ENCODE measurements at regions not wholly inside any gene's neighbourhood (a gene's known extent, or its start where the extent isn't known, plus 50 kb on each side); places are given as distances from the start of the nearest gene placed in this dataset.

DNA sequence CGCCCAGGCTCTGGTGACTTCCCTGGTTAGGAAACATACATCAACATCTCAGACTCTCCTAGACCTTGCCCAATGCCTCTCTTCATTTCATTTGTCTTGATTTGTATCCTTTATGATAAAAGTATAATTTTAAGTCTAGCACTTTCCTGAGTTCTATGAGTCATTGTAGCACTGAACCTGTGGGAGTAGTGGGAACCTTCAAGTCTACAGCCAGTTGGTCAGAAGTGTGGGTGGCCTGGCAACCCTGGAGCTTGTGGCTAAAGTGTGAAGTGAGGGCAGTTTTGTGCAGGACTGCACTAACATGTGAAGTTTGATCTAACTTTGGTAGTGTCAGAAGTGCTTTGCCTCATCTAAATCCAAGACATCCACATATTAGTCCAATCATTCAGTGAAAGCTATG is 259.3 kb upstream of the IGFBP7 start:
- H3K4me3 ChIP-seq (replicated peaks in 1 of 3; ENCODE audit: insufficient read depth in 1 of 3, low read depth in 1 of 3, low read length in 3 of 3) = no peak overlapping the region
- H3K27me3 ChIP-seq (ENCODE audit: control insufficient read depth in 2 of 2, insufficient read depth in 2 of 2, low read length in 2 of 2) = no peaks in the 10 kb centered on the region
- no peaks in the 10 kb centered on the region for H3K79me2 ChIP-seq (ENCODE audit: control insufficient read depth, insufficient read depth, low read length)
- H3K4me2 ChIP-seq (ENCODE audit: insufficient read depth, low read length) = no peak overlapping the region
- H3K9me1 ChIP-seq (replicated peaks; ENCODE audit: control insufficient read depth, extremely low read depth, insufficient read depth, low read length) = no peaks in the 10 kb centered on the region
- no peaks in the 10 kb centered on the region for H3K9me3 ChIP-seq (replicated peaks; ENCODE audit: control insufficient read depth, insufficient read depth, low read length)
- no peak overlapping the region for H3K9ac ChIP-seq (replicated peaks; ENCODE audit: extremely low read depth, insufficient read depth, low read length)
- POLR2A ChIA-PET = no interaction called here
- H2AFZ ChIP-seq (ENCODE audit: low read depth, low read length) = no peak overlapping the region
- FAIRE-seq (no peak), DNase-seq (ENCODE audit: low read depth, low spot score) (no peak)
- no peak overlapping the region for H3K27ac ChIP-seq (ENCODE audit: insufficient read depth, low read depth, low read length)
- intact Hi-C loops (cut with micrococcal nuclease) (no loop called here), dilution Hi-C loops (cut with MboI; ENCODE audit: extremely low pct_ligation_motif_present, low sequenced_read_pairs) (no loop called here)
- no peaks in the 10 kb centered on the region for H4K20me1 ChIP-seq (replicated peaks; ENCODE audit: control insufficient read depth, extremely low read depth, insufficient read depth, low read length)
- no peaks in the 10 kb centered on the region for H3K4me1 ChIP-seq (ENCODE audit: control insufficient read depth, extremely low read depth, insufficient read depth, low read length)
- CTCF ChIA-PET = no interaction called here
- no peaks in the 10 kb centered on the region for H3K36me3 ChIP-seq (ENCODE audit: control insufficient read depth in 2 of 2, extremely low read depth in 1 of 2, insufficient read depth in 2 of 2, low read length in 2 of 2)
- TF ChIP-seq POLR2AphosphoS5 (IDR thresholded peaks at IDR 0.05; ENCODE audit: insufficient read depth, low read depth, low read length) (no peak), POLR2A (IDR thresholded peaks at IDR 0.05; ENCODE audit: low read depth, low read length) (no peak), JUN (IDR thresholded peaks at IDR 0.05; ENCODE audit: borderline replicate concordance, insufficient read depth, insufficient read length, low read depth) (no peak), EZH2 (IDR thresholded peaks at IDR 0.05; ENCODE audit: borderline replicate concordance, low read depth, low read length, severe bottlenecking) (no peak), GATA2 (IDR thresholded peaks at IDR 0.05; ENCODE audit: insufficient read depth, insufficient read length, low read depth, low read length) (no peak), FOS (IDR thresholded peaks at IDR 0.05; ENCODE audit: borderline replicate concordance, insufficient read depth, low read length) (no peak), MYC (IDR thresholded peaks at IDR 0.05; ENCODE audit: low read depth, low read length) (no peak)
- TF ChIP-seq, protein P1, sequence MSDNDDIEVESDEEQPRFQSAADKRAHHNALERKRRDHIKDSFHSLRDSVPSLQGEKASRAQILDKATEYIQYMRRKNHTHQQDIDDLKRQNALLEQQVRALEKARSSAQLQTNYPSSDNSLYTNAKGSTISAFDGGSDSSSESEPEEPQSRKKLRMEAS (IDR thresholded peaks at IDR 0.05; ENCODE audit: insufficient read depth, insufficient read length) = no peak
- TF ChIP-seq, protein P2, sequence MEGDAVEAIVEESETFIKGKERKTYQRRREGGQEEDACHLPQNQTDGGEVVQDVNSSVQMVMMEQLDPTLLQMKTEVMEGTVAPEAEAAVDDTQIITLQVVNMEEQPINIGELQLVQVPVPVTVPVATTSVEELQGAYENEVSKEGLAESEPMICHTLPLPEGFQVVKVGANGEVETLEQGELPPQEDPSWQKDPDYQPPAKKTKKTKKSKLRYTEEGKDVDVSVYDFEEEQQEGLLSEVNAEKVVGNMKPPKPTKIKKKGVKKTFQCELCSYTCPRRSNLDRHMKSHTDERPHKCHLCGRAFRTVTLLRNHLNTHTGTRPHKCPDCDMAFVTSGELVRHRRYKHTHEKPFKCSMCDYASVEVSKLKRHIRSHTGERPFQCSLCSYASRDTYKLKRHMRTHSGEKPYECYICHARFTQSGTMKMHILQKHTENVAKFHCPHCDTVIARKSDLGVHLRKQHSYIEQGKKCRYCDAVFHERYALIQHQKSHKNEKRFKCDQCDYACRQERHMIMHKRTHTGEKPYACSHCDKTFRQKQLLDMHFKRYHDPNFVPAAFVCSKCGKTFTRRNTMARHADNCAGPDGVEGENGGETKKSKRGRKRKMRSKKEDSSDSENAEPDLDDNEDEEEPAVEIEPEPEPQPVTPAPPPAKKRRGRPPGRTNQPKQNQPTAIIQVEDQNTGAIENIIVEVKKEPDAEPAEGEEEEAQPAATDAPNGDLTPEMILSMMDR (IDR thresholded peaks at IDR 0.05; ENCODE audit: extremely low read depth in 1 of 2, insufficient read depth in 1 of 2, low read depth in 1 of 2, low read length in 2 of 2) = no peak
- no TSS peak for BruUV-seq (replicated peaks)

All from endothelial cell of umbilical vein (primary cell).